ENCODE measurements at regions not wholly inside any gene's neighbourhood (a gene's known extent, or its start where the extent isn't known, plus 50 kb on each side); places are given as distances from the start of the nearest gene placed in this dataset.

DNA sequence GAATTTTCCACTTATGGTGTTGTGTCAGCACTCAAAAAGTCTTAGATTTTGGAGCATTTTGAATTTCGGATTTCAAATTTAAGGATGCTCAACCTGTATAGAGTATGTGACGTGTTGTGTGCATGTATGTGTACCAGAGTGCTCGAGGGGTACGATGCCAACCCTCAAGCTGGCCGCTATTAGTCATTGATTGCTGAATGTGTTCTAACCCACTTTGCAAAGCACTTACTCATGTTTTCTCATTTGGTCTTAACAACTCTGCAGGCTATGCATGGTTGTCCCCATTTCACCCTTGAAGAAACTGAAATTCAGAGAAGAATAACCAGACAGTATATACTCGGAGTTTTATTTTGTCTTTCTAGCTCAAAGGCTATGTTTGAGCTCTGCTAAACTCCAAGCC, 196.4 kb upstream of the TENM4 start:
- no peaks in the 10 kb centered on the region for H4K20me1 ChIP-seq (replicated peaks in 1 of 2; ENCODE audit: control insufficient read depth in 1 of 2, insufficient read depth in 2 of 2, low read length in 2 of 2)
- POLR2A ChIA-PET (ENCODE audit: partially characterized antibody), result no interaction called here
- H3K23ac ChIP-seq (ENCODE audit: insufficient read length), result no peak overlapping the region
- H3K9ac ChIP-seq (replicated peaks in 1 of 4; ENCODE audit: extremely low read depth in 1 of 4, low read depth in 3 of 4, low read length in 3 of 4), result no peak overlapping the region
- no peak overlapping the region for H3K56ac ChIP-seq (replicated peaks; ENCODE audit: insufficient read length, low read depth, low read length)
- 72% methylated on average over 6 of the region's 6 CpGs; no CpG with 5 or more reads in 1 of the 2 experiments for WGBS, 2 experiments (ENCODE audit: extremely low coverage in 1 of 2, insufficient coverage in 1 of 2, insufficient read length in 1 of 2, insufficient replicate concordance in 2 of 2, low coverage in 1 of 2, low lambda C conversion rate in 2 of 2, missing lambda C conversion rate in 1 of 2)
- H2BK20ac ChIP-seq (ENCODE audit: low read length), result no peak overlapping the region
- H4K8ac ChIP-seq (ENCODE audit: extremely low read depth, insufficient read depth, low read length), result no peak overlapping the region
- no peaks in the 10 kb centered on the region for H3K27me3 ChIP-seq (replicated peaks in 1 of 4; ENCODE audit: control insufficient read depth in 3 of 4, extremely low read depth in 1 of 4, insufficient read depth in 3 of 4, low read length in 3 of 4)
- no peaks in the 10 kb centered on the region for H3K23me2 ChIP-seq (ENCODE audit: low read depth, low read length)
- H3K4me1 ChIP-seq (replicated peaks in 1 of 4; ENCODE audit: control insufficient read depth in 3 of 4, insufficient read depth in 4 of 4, low read length in 3 of 4), result 0 out of 7 replicates have a peak, but pooled peaks cover 0 to 3% (median 0%) of the 10 kb centered on the region in 4 experiments
- no peak overlapping the region for H2BK5ac ChIP-seq (ENCODE audit: low read depth, low read length)
- H2AFZ ChIP-seq (ENCODE audit: low read length), result no peak overlapping the region
- no peaks in the 10 kb centered on the region for H3K79me1 ChIP-seq (ENCODE audit: low read depth, low read length)
- H3K4me3 ChIP-seq (ENCODE audit: extremely low read depth in 1 of 4, insufficient read depth in 2 of 4, low read depth in 3 of 4, low read length in 4 of 4), result no peak overlapping the region
- H3K4ac ChIP-seq (replicated peaks; ENCODE audit: insufficient read length, low read depth, low read length), result no peak overlapping the region
- FAIRE-seq, result no peak
- no peak overlapping the region for H4K5ac ChIP-seq (ENCODE audit: insufficient read length, low read depth, low read length)
- H3K36me3 ChIP-seq (ENCODE audit: control insufficient read depth in 2 of 4, insufficient read depth in 4 of 4, low read length in 3 of 4), result no peaks in the 10 kb centered on the region
- H3K14ac ChIP-seq (ENCODE audit: insufficient read length), result no peak overlapping the region
- CTCF ChIA-PET (ENCODE audit: partially characterized antibody), result interaction anchor here (0.9 to 1.0 kb wide), 2 partner anchors 55 to 236 kb away, joined by 3 to 4 read pairs; no protein-coding TSS in a partner anchor
- H4K91ac ChIP-seq (replicated peaks; ENCODE audit: insufficient read length, low read length), result no peak overlapping the region
- H2BK120ac ChIP-seq (replicated peaks; ENCODE audit: low read depth, low read length), result no peak overlapping the region
- no peak overlapping the region for H2BK15ac ChIP-seq (ENCODE audit: low read length)
- H3K27ac ChIP-seq (ENCODE audit: low read depth, low read length), result no peak overlapping the region
- H2BK12ac ChIP-seq (ENCODE audit: low read depth, low read length), result no peak overlapping the region
- no peaks in the 10 kb centered on the region for H3K9me3 ChIP-seq (ENCODE audit: insufficient read depth in 2 of 2, low read depth in 1 of 2, low read length in 1 of 2)
- no peak overlapping the region for H3K4me2 ChIP-seq (ENCODE audit: insufficient read depth in 1 of 2, low read depth in 2 of 2, low read length in 2 of 2)
- no peak for DNase-seq (ENCODE audit: low read depth in 1 of 2, low spot score in 2 of 2)
- no peak overlapping the region for H3K18ac ChIP-seq (ENCODE audit: extremely low read depth, low read length)
- no peaks in the 10 kb centered on the region for H3K79me2 ChIP-seq (ENCODE audit: control insufficient read depth in 1 of 2, insufficient read depth in 2 of 2, low read length in 2 of 2)
- no peak overlapping the region for H2AK5ac ChIP-seq (ENCODE audit: low read depth, low read length)
- TF ChIP-seq CTBP2 (IDR thresholded peaks at IDR 0.05; ENCODE audit: borderline replicate concordance, insufficient read depth, insufficient read length, low read length) (no peak), GABPA (IDR thresholded peaks at IDR 0.05; ENCODE audit: borderline replicate concordance, insufficient read depth, low read length) (no peak), ASH2L (IDR thresholded peaks at IDR 0.05; ENCODE audit: low read length) (no peak), GTF2F1 (IDR thresholded peaks at IDR 0.05; ENCODE audit: borderline replicate concordance, low read depth, low read length) (no peak), RNF2 (IDR thresholded peaks at IDR 0.05; ENCODE audit: borderline replicate concordance, low read depth, low read length, missing control alignments, poor library complexity, severe bottlenecking) (no peak), CBX5 (IDR thresholded peaks at IDR 0.05; ENCODE audit: low read depth, low read length) (no peak), SIX5 (IDR thresholded peaks at IDR 0.05; ENCODE audit: low read depth, low read length) (no peak), SP4 (IDR thresholded peaks at IDR 0.05; ENCODE audit: low read length) (no peak), HDAC2 (IDR thresholded peaks at IDR 0.05; ENCODE audit: borderline replicate concordance in 1 of 2, low read depth in 2 of 2, low read length in 2 of 2) (no peak), RFX5 (IDR thresholded peaks at IDR 0.05; ENCODE audit: borderline replicate concordance, low read depth, low read length) (no peak), CHD1 (IDR thresholded peaks at IDR 0.05; ENCODE audit: low read depth, low read length) (no peak), SRF (IDR thresholded peaks at IDR 0.05; ENCODE audit: low read depth, low read length) (no peak), KDM1A (IDR thresholded peaks at IDR 0.05; ENCODE audit: borderline replicate concordance, low read length) (no peak), BCL11A (IDR thresholded peaks at IDR 0.05; ENCODE audit: low read depth in 2 of 2, low read length in 2 of 2) (no peak), RBBP5 (IDR thresholded peaks at IDR 0.05; ENCODE audit: borderline replicate concordance, low read depth, low read length) (no peak)

All from H1 (cell line).